Uterus (tissue), 2 donors: ENCODE measurements at regions not wholly inside any gene's neighbourhood (a gene's known extent, or its start where the extent isn't known, plus 50 kb on each side); places are given as distances from the start of the nearest gene placed in this dataset.

Experiments used
- POLR2A ChIP-seq, 2 donors: fragments of 450-650 bp; IDR thresholded peaks; one replicate each; pipeline ENCODE4 v1.6.1; 2016; ENCODE audit warnings: antibody characterized with exemption in 2 of 2, mild to moderate bottlenecking in 1 of 2, moderate library complexity in 1 of 2
- TF ChIP-seq, protein P1 (sequence below), 4 experiments: fragments of 200-600 bp in 2 of 4; fragments of 450-650 bp in 2 of 4; sonication (generic) in 2 of 4; IDR thresholded peaks; one replicate each; pipeline ENCODE4 v1.5.1; 2016 to 2019; ENCODE audit warnings: antibody characterized with exemption in 4 of 4, mild to moderate bottlenecking in 2 of 4, moderate library complexity in 1 of 4

DNA sequence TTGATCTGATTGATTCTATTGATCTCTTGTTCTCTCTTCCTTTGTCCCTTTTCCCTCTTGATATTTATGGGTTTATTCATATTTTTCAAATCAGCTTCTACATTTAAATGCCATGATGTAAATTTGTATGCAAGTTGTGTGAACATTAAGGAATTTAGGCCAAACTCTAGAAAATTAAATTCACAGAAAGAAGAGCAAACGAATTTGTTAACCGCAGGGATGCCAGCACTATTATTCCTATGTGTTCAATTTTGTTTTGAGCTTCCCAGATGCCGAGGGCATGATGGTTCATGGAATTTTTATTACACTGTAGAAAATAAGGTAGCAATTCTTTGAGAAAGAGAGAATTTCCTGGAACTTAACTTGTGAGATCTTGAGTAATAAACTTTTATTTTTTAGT lies 220.9 kb downstream of the BUB3 start:
- TF ChIP-seq, protein P1, sequence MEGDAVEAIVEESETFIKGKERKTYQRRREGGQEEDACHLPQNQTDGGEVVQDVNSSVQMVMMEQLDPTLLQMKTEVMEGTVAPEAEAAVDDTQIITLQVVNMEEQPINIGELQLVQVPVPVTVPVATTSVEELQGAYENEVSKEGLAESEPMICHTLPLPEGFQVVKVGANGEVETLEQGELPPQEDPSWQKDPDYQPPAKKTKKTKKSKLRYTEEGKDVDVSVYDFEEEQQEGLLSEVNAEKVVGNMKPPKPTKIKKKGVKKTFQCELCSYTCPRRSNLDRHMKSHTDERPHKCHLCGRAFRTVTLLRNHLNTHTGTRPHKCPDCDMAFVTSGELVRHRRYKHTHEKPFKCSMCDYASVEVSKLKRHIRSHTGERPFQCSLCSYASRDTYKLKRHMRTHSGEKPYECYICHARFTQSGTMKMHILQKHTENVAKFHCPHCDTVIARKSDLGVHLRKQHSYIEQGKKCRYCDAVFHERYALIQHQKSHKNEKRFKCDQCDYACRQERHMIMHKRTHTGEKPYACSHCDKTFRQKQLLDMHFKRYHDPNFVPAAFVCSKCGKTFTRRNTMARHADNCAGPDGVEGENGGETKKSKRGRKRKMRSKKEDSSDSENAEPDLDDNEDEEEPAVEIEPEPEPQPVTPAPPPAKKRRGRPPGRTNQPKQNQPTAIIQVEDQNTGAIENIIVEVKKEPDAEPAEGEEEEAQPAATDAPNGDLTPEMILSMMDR (IDR thresholded peaks at IDR 0.05) = no peak
- no peak for TF ChIP-seq POLR2A (IDR thresholded peaks at IDR 0.05)
